ENCODE measurements at regions not wholly inside any gene's neighbourhood (a gene's known extent, or its start where the extent isn't known, plus 50 kb on each side); places are given as distances from the start of the nearest gene placed in this dataset.

DNA sequence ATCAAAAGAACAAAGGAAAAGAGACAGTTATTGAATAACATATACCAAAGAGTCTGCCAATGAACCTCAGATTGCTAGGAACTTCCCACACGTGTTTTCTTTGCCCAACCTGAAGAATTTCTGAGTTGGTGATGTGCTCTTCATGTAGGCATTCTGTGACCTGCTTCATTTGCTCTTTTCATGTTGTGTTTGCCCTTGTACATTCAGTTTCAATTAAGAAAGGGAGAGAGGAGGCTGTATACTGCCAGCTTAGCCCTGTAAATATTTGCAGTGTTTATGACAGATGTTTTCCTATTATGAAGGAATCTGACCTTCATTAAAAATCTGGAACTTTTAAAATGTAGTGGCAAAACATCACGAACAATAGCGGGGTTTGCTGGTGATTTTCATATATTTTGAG is 168.5 kb downstream of the GAS1 start:
- Mint-ChIP-seq H3K36me3 (ENCODE audit: insufficient read depth in 2 of 2) (no peaks in the 10 kb centered on the region), H3K4me1 (ENCODE audit: low read depth) (no peaks in the 10 kb centered on the region), H3K9me3 (peaks cover 0 to 3% of the 10 kb centered on the region in 2 donors), H3K27me3 (ENCODE audit: low read depth) (no peaks in the 10 kb centered on the region), H3K4me3 (no peak overlapping the region), H3K27ac (no peak overlapping the region)
- no peak for DNase-seq
- ATAC-seq (replicated peaks in 1 of 2): no peak

DNA sequence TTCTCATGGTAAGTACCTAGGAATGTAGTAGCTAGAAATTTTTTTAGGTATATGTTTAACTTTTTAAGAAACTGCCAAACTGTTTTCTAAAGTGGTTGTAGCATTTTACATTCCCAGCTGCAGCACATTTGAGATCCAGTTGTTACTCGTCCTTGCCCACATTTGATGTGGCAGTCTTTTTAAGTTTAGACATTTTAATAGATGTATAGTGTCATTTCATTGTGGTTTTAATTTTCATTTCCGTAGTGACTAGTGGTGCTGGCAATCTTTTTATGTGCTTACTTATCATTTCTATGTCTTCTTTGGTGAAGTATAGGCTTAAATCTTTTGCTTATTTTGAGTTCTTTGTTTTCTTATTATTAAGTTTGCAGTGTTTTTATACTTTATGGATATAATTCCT is 171.6 kb downstream of the GAS1 start:
- Mint-ChIP-seq H3K4me3 (no peak overlapping the region), H3K4me1 (ENCODE audit: low read depth) (no peaks in the 10 kb centered on the region), H3K36me3 (ENCODE audit: insufficient read depth in 2 of 2) (no peaks in the 10 kb centered on the region), H3K27ac (no peak overlapping the region), H3K9me3 (no peaks in the 10 kb centered on the region), H3K27me3 (ENCODE audit: low read depth) (no peaks in the 10 kb centered on the region)
- no peak for ATAC-seq (replicated peaks in 1 of 2)
- DNase-seq: no peak

DNA sequence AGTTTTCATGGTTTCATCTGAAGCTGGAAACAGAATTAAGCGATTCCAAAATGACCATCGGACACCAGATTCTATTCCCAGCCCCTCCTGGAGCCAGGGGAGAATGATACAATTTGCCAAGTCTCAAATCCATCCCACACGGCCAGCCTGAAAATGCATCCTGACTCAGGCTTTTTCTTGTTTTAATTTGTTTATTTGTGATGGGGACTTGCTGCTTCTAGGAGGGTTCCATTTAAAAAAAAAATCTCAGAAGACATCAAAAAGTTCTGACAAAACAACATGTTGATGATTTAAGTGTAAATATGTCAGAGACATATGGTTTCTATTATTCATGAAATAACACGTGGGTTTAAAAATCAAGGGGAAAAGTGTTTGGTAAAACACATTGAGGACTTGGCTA is 173.2 kb downstream of the GAS1 start:
- H3K9me3 Mint-ChIP-seq: no peaks in the 10 kb centered on the region
- H3K36me3 Mint-ChIP-seq (ENCODE audit: insufficient read depth in 2 of 2): no peaks in the 10 kb centered on the region
- H3K4me1 Mint-ChIP-seq (ENCODE audit: low read depth): no peaks in the 10 kb centered on the region
- no peak overlapping the region for H3K27ac Mint-ChIP-seq
- no peak overlapping the region for H3K4me3 Mint-ChIP-seq
- no peak for ATAC-seq (replicated peaks in 1 of 2)
- DNase-seq: no peak
- no peaks in the 10 kb centered on the region for H3K27me3 Mint-ChIP-seq (ENCODE audit: low read depth)

DNA sequence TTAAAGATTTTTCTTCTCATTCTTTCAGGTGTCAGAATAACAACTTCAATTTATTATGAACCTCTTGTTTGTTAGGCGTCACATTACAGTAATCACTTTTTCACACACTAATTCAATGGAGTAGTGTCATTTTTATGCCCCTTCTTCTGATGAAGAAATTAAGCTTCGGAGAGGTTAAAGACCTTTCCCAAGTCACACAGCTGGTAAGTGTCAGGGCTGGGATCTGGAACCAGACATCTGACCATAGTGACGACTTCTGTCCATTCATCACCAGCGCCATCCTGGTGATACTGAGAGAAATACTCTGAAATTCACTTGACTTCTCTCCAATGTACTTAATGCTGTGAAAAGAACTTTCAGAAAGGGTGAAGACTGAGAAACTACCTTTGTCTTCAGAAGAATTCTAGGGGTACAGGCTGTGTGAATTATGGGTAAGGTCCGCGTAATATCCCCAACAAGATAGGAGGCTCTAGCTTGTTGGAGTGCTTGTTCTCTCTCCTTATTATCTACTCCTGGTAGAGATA is 173.8 kb downstream of the GAS1 start:
- H3K4me3 Mint-ChIP-seq: no peak overlapping the region
- no peaks in the 10 kb centered on the region for H3K27me3 Mint-ChIP-seq (ENCODE audit: low read depth)
- H3K4me1 Mint-ChIP-seq (ENCODE audit: low read depth): no peaks in the 10 kb centered on the region
- H3K27ac Mint-ChIP-seq: no peak overlapping the region
- no peaks in the 10 kb centered on the region for H3K9me3 Mint-ChIP-seq
- ATAC-seq (replicated peaks in 1 of 2) (no peak), DNase-seq (no peak)
- H3K36me3 Mint-ChIP-seq (ENCODE audit: insufficient read depth in 2 of 2): no peaks in the 10 kb centered on the region

DNA sequence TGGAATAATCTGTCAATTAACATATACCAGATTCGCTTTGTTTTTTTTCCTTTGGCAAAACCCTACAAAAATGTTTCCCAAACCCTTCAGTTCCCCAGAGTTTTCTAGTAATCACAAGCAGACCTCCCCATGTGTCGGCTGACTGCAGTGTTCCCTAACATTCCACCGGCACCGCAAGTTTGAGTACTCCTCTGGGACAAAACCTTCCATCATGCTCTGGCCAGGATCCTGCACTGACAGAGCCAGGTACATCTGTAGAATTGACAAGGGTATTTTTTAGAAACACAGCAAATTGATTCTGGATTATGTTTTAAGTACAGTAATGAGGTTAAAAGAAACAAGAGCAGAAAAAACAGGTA is 174.7 kb downstream of the GAS1 start:
- Mint-ChIP-seq H3K4me3 (no peak overlapping the region), H3K27ac (no peak overlapping the region), H3K4me1 (ENCODE audit: low read depth) (no peaks in the 10 kb centered on the region), H3K27me3 (ENCODE audit: low read depth) (no peaks in the 10 kb centered on the region), H3K9me3 (no peaks in the 10 kb centered on the region), H3K36me3 (ENCODE audit: insufficient read depth in 2 of 2) (no peaks in the 10 kb centered on the region)
- ATAC-seq (replicated peaks in 1 of 2) (no peak), DNase-seq (no peak)

DNA sequence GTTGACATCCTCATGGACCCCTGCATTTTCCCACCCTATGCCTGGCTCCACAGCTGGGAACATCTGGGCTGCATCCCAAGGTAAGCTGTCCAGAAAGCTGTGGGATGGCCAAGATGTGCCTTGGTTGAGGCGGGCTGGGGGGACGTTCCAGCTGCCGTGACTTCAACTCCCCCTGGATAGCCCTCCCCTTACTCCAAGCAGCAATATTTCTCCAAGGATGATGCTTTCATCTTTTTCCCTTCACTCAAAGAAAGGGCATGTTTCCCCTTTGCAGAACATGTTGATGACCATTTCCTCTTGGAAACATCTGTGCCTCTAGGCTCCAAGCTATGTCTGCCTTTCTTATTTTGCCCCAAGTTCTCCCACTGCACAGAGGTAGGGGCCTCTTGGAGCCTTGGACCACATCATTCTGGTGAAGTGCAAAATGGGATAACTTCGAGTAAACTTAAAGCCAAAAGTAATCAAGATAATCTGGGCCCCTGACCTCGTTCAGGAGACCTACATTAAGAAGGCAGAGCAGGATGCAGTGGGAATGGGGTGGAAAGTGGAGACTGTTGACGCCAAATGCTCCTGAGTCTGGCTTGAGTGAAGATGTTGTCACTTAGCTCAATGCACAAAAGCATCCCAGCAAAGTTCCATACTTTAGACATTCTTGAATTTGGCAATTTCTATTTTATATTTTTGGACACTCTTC is 175.2 kb downstream of the GAS1 start:
- no peaks in the 10 kb centered on the region for H3K36me3 Mint-ChIP-seq (ENCODE audit: insufficient read depth in 2 of 2)
- no peaks in the 10 kb centered on the region for H3K4me1 Mint-ChIP-seq (ENCODE audit: low read depth)
- H3K4me3 Mint-ChIP-seq: no peak overlapping the region
- H3K9me3 Mint-ChIP-seq: no peaks in the 10 kb centered on the region
- no peak for DNase-seq
- H3K27ac Mint-ChIP-seq: no peak overlapping the region
- H3K27me3 Mint-ChIP-seq (ENCODE audit: low read depth): no peaks in the 10 kb centered on the region
- ATAC-seq (replicated peaks in 1 of 2): no peak

DNA sequence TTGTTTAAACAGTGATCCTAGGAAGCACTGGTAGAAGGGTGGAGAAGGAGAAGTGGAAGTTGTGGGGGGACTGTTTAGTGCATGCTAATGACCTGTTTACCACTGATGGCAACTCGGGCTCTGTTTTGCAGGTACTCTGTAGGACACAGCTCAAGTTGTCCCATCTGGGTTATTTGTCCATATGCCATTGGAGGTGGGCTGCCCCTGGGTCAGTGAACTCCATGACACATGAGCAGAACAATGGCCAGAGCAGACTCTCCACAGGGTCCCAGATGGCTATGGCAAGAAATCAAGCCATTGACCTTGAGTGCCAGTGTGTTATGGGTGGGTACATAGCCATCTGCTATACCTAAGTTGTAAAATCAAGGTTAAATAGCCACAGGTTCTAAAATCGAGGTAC is 175.9 kb downstream of the GAS1 start:
- ATAC-seq (replicated peaks in 1 of 2) (no peak), DNase-seq (no peak)
- Mint-ChIP-seq H3K9me3 (no peaks in the 10 kb centered on the region), H3K27ac (no peak overlapping the region), H3K36me3 (ENCODE audit: insufficient read depth in 2 of 2) (no peaks in the 10 kb centered on the region), H3K27me3 (ENCODE audit: low read depth) (no peaks in the 10 kb centered on the region), H3K4me3 (no peak overlapping the region), H3K4me1 (ENCODE audit: low read depth) (no peaks in the 10 kb centered on the region)

DNA sequence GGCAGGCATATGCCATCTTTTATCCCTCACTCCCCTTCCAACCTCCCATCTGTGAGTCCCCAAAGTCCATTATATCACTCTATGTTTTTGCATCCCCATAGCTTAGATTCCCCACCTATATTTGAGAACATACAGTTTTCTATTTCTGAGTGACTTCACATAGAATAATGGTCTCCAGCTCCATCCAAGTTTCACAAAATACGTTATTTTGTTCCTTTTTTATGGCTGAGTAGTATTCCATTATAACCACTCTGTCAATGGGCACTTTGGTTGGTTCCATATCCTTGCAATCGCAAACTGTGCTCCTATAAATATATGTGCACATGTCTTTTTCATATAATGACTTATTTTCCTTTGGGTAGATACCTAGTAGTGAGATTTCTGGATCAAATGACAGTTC is 178.6 kb downstream of the GAS1 start:
- Mint-ChIP-seq H3K27me3 (ENCODE audit: low read depth) (no peaks in the 10 kb centered on the region), H3K4me3 (no peak overlapping the region), H3K36me3 (ENCODE audit: insufficient read depth in 2 of 2) (no peaks in the 10 kb centered on the region), H3K9me3 (no peaks in the 10 kb centered on the region), H3K4me1 (ENCODE audit: low read depth) (no peaks in the 10 kb centered on the region), H3K27ac (no peak overlapping the region)
- ATAC-seq (replicated peaks in 1 of 2) (no peak), DNase-seq (no peak)

DNA sequence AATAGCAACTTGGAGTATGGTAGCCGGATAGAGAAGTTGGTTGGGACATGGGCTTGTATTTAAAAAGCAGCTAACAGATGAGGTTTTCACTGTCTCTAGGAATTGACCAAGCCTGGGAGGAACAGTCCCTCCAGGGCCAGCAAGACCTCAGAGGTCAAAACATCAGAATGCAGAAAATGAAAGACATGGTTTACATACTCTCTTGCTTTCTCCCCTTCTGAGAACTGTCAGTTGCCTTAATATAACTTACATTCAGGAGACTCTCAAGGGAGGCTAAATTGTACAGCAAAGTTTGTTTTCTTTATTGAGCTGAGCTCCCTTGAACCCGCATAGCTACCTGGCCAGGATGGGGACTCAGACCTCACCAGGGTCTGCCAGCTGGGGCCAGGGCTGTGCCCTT is 179.3 kb downstream of the GAS1 start:
- Mint-ChIP-seq H3K27me3 (ENCODE audit: low read depth) (no peaks in the 10 kb centered on the region), H3K27ac (no peak overlapping the region), H3K36me3 (ENCODE audit: insufficient read depth in 2 of 2) (no peaks in the 10 kb centered on the region), H3K4me3 (no peak overlapping the region), H3K9me3 (no peaks in the 10 kb centered on the region), H3K4me1 (ENCODE audit: low read depth) (no peaks in the 10 kb centered on the region)
- ATAC-seq (replicated peaks in 1 of 2): no peak
- no peak for DNase-seq

DNA sequence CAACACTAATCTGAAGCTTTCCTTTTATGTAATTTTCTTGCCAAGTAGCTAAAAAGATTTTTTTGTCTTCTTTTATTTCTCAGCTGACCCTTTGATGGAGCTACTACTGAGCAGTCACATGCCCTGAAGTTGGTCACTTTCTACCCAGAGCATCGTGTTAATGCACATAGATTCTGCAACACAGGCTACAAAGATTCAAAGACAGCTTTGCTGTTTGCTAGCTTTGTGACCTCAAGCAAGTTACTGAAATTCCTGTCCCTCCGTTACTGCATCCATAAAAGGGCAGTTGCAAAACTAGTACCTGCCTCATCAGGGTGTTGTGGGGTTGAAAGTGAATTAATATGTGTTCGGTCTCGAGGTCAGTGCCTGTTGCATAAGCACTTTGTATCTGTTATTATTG is 179.9 kb downstream of the GAS1 start:
- no peaks in the 10 kb centered on the region for H3K36me3 Mint-ChIP-seq (ENCODE audit: insufficient read depth in 2 of 2)
- DNase-seq (no peak), ATAC-seq (replicated peaks in 1 of 2) (no peak)
- H3K27me3 Mint-ChIP-seq (ENCODE audit: low read depth): no peaks in the 10 kb centered on the region
- H3K27ac Mint-ChIP-seq: no peak overlapping the region
- no peak overlapping the region for H3K4me3 Mint-ChIP-seq
- no peaks in the 10 kb centered on the region for H3K9me3 Mint-ChIP-seq
- H3K4me1 Mint-ChIP-seq (ENCODE audit: low read depth): no peaks in the 10 kb centered on the region

DNA sequence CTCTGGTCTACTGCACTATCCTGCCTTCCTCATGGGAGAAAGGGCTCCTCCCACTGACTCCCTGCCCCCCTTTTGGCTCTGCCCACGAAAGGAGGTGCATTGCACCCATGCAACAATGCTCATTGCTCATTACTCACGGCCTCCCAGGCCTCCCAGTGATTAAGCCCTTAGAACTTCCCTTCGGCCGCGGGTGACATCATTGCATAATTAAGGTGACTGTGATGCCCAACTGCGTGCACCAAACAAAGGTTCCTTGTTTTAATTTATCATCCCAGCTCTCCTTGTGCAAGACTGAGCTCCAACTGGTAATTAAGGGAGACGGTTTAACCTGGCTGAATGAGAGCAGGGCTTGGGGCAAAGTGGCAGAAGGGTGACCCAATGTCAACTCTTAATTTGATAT is 180.4 kb downstream of the GAS1 start:
- no peak for ATAC-seq (replicated peaks in 1 of 2)
- H3K27me3 Mint-ChIP-seq (ENCODE audit: low read depth): no peaks in the 10 kb centered on the region
- no peak overlapping the region for H3K4me3 Mint-ChIP-seq
- no peaks in the 10 kb centered on the region for H3K4me1 Mint-ChIP-seq (ENCODE audit: low read depth)
- no peaks in the 10 kb centered on the region for H3K36me3 Mint-ChIP-seq (ENCODE audit: insufficient read depth in 2 of 2)
- no peak for DNase-seq
- no peaks in the 10 kb centered on the region for H3K9me3 Mint-ChIP-seq
- H3K27ac Mint-ChIP-seq: no peak overlapping the region

DNA sequence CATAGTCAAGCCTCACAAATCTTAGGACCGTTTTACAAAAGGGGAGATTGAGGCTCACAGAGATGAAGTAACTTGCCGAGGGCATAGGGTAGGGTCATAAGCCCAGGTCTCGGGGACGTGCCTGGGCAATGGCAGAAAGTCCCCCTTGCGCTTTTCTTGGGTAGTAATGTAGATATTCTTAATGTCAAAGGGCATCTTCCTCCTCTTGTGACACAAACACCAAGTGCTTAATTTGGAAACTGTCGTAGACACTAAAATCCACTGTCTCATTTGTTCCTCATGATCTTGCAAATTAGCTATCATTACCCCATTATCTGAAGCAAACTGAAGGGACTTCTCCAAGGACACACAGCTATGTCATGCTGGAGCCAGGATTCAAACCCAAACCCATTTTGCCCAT is 180.8 kb downstream of the GAS1 start:
- Mint-ChIP-seq H3K36me3 (ENCODE audit: insufficient read depth in 2 of 2) (no peaks in the 10 kb centered on the region), H3K27me3 (ENCODE audit: low read depth) (no peaks in the 10 kb centered on the region), H3K4me3 (no peak overlapping the region), H3K27ac (no peak overlapping the region), H3K4me1 (ENCODE audit: low read depth) (no peaks in the 10 kb centered on the region), H3K9me3 (no peaks in the 10 kb centered on the region)
- ATAC-seq (replicated peaks in 1 of 2) (no peak), DNase-seq (no peak)

DNA sequence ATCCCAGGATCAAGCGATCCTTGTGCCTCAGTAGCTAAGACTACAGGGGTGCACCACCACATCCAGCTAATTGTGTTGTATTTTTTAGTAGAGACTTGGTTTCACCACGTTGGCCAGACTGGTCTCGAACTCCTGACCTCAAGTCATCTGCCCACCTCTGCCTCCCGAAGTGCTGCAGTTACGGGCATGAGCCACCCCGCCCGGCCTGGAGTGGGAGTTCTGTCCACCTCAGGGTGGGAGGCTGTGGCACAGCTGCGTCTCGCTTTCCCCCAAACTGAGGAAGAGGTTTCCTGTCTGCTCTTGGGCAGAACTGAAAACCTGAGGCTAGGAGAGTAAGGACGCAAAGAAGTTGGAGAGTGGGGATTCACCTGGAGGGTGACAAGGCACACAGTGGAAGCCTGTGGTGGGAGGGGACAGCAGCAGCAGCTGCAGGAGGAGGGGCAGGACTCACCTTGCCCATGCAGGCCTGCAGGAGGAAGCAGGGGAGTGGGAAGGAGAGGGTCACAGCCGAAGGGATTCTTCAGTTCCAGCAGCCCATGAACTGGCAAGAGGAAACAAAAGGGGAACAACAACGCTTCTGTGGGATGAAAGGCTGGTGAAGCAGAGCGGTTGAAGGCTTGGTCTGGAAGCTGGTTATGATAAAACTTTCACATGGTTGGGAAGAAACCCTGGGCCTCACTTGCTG is 181.4 kb downstream of the GAS1 start:
- no peak for DNase-seq
- no peaks in the 10 kb centered on the region for H3K27me3 Mint-ChIP-seq (ENCODE audit: low read depth)
- H3K4me1 Mint-ChIP-seq (ENCODE audit: low read depth): no peaks in the 10 kb centered on the region
- H3K27ac Mint-ChIP-seq: no peak overlapping the region
- H3K4me3 Mint-ChIP-seq: no peak overlapping the region
- H3K36me3 Mint-ChIP-seq (ENCODE audit: insufficient read depth in 2 of 2): no peaks in the 10 kb centered on the region
- peaks cover 1 to 2% of the 10 kb centered on the region in 2 donors for H3K9me3 Mint-ChIP-seq
- ATAC-seq (replicated peaks in 1 of 2): no peak
